NCI-H2081 (cell line): ENCODE measurements at regions not wholly inside any gene's neighbourhood (a gene's known extent, or its start where the extent isn't known, plus 50 kb on each side); places are given as distances from the start of the nearest gene placed in this dataset.

ENCODE experiments used
- DNase-seq, 2 experiments: peaks; one replicate each; lab custom pipeline; 2025; lab: John Stamatoyannopoulos, UW

DNA sequence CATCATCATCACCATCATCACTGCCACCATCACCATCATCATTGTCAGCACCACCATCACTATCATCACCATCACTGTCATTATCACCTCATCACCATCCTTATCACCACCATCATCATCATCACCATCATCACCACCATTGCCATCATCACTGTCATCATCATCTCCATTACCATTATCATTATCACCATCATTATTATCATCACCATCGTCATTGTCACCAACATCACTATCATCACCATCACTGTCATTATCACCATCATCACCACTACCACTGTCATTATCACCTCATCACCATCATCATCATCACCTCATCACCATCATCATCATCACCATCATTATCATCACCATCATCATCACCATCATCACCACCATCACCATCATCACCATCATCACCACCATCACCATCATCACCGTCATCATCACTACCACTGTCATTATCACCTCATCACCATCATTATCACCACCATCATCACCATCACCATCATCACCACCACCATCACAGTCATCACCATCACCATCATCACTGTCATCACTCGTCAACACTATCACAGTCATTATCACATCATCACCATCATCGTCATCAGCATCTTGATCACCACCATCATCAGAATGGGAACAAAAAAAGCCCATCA lies 191.1 kb downstream of the TTLL2 start:
- no peak for DNase-seq

DNA sequence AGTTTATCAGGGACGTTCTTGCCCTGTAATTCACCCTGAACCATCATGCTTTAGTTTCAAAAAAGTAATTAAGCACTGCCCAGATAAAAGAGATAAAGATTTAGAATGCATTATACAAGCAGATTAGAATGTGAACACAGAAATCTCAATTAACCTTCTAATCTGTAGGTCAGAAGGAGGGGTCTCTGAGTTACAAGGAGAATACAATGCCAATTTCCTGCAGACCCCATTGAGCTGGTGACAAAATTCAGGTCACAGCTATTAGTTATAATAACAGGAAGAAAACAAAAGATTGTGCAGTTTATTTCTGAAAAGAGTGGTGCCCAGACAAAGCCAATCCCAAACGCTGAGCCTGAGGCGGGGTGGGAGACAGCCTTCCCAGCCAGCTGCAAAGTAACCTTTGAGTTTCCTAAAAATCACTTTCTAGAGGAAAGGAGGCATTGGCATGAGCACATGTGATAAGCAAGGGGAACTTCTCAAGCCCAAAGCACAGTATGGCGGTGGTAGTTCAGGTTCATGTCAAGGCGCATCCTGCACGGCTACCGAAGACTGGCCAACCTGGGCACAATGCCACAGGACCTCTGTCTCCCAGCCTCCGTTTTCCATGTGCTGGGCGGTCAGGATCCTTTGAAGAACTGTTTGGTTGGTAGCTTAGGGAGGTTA lies 192.5 kb downstream of the TTLL2 start:
- DNase-seq: no peak

DNA sequence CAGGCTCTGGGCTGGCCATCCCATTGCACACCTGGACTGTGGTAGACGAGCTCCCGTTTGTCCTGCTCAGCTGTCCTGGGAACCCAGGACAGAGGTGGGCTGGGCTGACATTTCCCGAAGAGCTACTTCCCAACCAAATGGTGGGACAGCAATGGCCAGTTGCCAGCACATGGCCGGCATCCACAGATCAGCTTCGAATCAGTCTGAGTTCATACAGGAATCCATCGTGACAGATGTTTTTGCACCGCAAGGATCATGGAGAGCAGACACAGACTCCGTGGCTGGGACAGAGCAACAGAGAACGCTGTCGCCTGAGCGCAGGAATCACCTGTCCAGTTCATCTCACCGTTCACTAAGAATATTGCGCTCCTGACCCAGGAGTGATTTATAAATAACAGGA lies 198.5 kb downstream of the TTLL2 start:
- no peak for DNase-seq

DNA sequence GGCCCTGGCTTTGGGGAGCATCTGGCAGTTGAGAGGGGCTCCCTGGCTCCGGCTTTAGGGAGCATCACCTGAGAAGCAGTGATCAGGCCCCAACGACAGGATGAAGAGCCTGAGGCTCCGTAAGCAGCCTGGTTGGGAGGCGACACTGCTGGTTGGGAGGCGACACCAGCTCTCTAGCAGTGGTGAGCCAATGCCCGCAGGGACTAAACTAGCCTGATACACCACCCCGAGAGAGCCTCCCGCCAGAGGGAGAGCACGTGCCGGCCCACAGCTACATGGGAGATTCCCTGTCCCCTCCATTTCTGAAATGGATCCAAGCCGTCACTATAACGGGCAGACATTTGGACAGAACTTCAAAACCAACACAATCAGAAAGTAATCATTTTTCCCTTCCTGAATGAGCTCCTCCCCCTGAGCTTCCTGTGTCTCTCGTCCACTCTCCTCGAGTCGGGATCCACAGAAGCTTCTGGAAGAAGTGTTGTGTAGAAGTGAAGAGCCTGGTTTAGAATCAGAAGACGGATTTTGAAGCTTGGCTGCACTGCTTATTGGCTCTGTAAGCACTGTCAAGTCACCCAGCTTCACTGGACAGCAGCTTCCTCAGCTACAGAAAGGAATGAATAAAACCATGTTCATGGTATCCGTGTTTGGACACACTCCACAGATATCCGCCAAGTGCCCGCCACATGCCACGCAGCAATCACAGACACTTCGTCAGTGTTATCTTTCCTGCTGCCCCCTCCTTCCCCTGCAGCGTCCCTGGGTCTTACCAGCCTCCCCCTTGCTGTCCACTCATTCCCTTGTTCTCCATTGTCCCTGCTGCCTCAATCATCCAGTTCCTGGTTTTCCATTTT lies 199.6 kb downstream of the TTLL2 start:
- no peak for DNase-seq

- DNase-seq: no peak
These were observed 200.9 kb downstream of the TTLL2 start for GRCh38 chr6:167525774-167526173.

DNA sequence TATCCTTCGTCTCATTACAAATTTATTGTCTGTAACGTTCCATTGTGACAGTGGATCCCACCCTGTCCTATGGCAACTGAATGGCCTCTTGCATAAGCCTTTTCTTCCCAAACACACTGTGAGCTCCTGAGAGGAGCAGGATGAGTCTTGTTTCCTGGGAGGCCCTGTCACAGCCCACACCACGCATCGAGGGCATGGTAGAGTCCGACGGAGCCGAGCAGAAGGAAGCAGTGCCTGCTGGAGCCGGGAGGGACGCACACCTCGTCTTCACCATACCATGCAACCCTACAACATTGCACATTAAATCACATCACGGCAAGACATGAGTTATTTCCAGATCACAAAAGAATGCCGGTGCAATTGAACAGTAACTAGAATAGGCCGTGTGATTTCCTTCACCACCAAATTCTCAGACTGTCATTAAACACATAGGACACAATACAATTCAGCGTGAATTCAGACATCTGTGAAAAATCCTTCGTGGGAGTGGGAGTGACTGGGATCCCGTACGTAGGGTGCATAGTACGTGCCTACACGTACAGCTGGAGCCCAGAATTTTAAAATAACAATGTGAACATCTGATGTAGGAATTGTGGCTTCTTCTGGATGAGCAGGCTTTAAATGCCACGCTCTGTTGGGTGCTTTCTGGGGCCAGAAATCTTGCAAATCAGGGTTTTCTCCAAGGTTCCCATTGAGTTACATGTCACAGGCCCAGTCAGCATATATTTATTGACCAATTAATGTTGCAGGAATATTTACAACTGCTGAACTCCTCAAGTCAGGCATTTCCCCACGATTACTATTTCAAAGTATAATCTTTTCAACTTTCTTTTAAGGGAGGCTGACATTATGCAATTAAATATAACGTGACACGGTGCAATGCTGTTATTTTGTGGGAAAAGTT lies 201.8 kb downstream of the TTLL2 start:
- no peak for DNase-seq

GRCh38 chr6:167528239-167528638 lies 203.4 kb downstream of the TTLL2 start:
- DNase-seq: no peak

DNA sequence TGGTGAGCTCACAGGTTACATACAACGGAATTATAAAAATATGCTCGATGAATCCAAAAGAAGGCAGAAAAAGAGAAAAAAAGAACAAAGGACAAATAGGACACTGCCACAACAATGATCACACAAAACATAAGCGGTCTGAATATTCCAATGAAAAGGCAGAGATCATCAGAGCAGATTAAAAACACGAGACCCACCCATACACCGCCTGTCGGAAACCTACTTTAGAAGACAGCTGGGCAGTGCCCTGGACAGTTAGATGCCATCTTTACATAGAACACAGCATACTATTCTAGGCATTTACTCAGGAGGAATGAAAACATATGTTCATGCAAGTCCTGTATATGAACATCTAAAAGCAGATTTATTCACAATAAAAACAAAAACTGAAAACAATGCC lies 204.1 kb downstream of the TTLL2 start:
- no peak for DNase-seq

- no peak for DNase-seq
These were observed 204.8 kb downstream of the TTLL2 start for GRCh38 chr6:167529444-167530335.

- DNase-seq: no peak
These were observed 206.1 kb downstream of the TTLL2 start for GRCh38 chr6:167530951-167531350.

DNA sequence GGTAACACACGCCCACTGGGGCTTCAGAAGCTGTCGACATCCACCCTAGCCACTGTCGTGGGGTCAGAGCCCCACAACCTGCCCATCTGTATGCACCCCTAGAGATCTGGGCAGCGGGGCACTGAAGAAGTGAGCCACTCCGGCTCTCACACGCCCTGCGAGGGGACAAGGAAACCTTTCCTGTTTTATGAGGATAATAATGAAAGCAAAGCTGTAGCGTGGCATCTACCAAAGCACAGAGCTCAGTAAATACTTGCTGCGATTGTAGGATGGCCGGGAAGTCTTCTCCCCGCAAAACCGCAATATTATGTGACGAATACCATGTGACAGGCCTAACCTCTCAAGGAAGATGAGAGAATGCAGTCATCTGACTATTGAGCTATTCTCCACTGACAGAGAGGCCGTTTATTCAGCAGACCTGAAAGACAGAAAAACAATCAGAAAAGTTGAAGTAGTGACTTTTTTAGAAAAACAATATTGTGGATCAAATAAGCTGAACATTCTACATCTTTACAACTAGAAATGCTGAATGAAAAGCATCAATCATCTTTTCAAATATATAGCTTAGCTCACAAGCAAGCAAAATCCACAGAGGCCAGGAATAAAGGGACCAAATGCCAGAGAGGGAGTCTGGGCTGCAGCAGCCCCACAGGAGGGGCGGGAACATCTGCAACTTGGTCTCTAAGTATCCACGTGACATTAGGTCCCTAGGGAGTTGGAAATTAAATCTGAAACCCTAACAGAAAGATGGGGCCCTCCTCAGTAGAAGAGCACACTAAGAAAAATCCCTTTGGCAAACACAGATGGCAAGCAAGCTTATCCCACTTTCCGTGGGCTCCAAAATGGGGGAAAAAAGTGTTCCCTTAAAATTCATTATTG lies 207.8 kb downstream of the TTLL2 start:
- no peak for DNase-seq

DNA sequence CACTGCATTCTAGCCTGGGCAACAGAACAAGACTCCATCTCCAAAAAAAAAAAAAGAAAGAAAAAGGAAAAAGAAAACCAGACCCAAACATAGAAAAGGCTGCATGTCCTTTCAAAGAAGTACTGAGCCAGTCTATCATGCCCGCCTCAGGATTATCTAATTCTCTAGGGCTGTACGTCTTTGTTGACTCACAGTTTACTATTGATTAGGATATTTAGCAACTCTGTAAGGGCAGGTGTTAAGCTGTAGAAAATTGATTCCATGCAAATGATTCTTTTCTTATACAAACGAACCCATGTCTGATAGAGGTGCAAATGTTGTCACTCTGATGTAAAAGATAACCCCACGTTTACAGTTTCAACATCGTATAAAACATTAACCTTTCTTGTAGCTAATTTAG lies 209.0 kb downstream of the TTLL2 start:
- DNase-seq: no peak

- no peak for DNase-seq
These were observed 212.9 kb downstream of the TTLL2 start for GRCh38 chr6:167537816-167538215.

DNA sequence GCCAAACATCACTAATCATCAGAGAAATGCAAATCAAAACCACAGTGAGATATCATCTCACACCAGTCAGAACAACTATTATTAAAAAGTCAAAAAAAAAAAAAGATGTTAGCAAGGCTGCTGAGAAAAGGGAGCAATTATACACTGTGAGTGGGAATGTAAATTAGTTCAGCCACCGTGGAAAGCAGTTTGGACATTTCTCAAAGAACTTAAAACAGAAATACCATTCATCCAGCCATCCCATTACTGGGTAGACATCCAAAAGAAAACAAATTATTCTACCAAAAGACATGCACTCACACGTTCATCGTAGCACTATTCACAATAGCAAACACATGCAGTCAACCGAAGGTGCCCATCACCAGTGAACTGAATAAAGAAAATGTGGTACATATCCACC lies 213.9 kb downstream of the TTLL2 start:
- DNase-seq: no peak

- no peak for DNase-seq
These were observed 215.9 kb downstream of the TTLL2 start for GRCh38 chr6:167540796-167541195.

DNA sequence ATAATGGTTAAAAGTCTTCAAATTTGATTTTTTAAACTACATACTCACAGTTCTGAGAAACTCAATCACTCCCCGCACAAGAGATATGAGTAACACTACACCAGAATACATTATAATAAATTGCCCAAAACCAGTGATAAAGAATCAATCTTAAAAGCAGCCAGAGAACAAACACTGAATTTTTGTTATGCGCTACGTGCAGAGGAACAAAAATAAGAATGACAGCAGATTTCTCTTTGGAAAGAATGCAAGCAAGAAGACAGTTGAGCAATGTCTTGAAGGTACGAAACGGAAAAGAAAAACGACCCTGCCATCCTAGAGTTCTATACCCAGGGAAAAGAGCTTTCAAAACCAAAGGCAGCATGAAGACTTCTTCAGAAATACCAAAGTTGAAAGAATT lies 216.7 kb downstream of the TTLL2 start:
- no peak for DNase-seq

DNA sequence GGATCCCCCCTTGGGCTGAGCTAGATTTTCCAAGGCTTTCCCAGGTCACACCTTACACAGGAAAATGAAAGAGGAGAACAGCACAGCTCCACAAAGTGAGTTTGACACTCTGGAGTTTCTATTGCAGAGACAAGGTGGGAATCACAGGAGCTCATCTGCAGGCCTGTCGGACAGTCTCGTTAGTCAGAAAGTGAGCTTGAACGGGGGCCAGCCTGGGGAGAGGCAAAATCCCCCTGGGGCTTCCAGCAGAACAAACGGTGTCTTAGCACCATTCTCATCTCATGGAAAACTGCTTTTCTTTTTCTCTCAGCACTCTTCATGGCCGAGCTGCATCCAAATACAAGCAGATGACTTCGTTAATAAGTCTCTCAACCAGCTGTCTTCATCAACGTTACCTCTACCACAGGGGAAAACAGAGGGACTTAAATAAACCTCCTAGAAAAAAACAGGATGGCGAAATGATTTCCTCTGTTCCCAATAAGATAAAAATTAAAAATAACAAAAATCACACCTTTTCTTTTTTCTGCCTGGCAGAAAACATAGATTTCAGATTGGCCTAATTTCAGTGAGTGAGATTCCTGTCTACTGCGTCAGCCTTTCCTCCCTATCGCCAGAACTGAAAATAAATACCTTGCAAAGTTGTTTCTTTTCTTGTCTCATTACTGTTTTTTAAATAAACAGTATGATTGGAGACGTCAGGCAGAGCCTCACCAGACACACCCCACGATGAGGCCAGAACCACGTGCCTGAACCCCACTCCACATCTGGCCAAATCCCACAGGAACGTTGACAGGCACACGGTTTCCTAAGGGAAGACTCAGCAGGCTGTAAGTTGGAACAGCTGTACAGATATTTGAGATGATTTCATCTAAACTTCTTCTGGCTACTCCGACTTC lies 219.0 kb downstream of the TTLL2 start:
- no peak for DNase-seq

- no peak for DNase-seq
These were observed 221.9 kb downstream of the TTLL2 start for GRCh38 chr6:167546611-167547327.
